Neural cell (in vitro differentiated cells): ENCODE measurements at regions not wholly inside any gene's neighbourhood (a gene's known extent, or its start where the extent isn't known, plus 50 kb on each side); places are given as distances from the start of the nearest gene placed in this dataset.

Source experiments
- EP300 ChIP-seq: fragments of 450-650 bp; conservative IDR thresholded peaks from 2 replicates; pipeline ENCODE4 v1.6.1; 2014; ENCODE audit warnings: antibody characterized with exemption, mild to moderate bottlenecking, moderate library complexity; ENCODE audit not compliant: poor library complexity, severe bottlenecking
- EZH2 ChIP-seq: fragments of 200-600, 300-800 bp; shearing (Covaris generic), sonication (generic); IDR thresholded peaks from 2 replicates; pipeline ENCODE4 v1.6.1; 2014; ENCODE audit warnings: antibody characterized with exemption, low read length, borderline replicate concordance, mild to moderate bottlenecking; ENCODE audit not compliant: insufficient read depth, poor library complexity, severe bottlenecking
- POLR2AphosphoS5 ChIP-seq: IDR thresholded peaks from 2 replicates; pipeline ENCODE4 v1.6.1; 2012
- RAD21 ChIP-seq: fragments of 450-650 bp; conservative IDR thresholded peaks from 2 replicates; pipeline ENCODE4 v1.6.1; 2014; ENCODE audit warnings: antibody characterized with exemption, mild to moderate bottlenecking, moderate library complexity
- TAF1 ChIP-seq: IDR thresholded peaks from 2 replicates; pipeline ENCODE4 v1.6.1; 2012; ENCODE audit warnings: low read depth
- TF ChIP-seq, protein P1 (sequence below): fragments of 450-650 bp; IDR thresholded peaks from 2 replicates; pipeline ENCODE4 v1.5.1; 2014; ENCODE audit warnings: antibody characterized with exemption, mild to moderate bottlenecking, moderate library complexity; ENCODE audit not compliant: poor library complexity, severe bottlenecking

- TF ChIP-seq, protein P1, sequence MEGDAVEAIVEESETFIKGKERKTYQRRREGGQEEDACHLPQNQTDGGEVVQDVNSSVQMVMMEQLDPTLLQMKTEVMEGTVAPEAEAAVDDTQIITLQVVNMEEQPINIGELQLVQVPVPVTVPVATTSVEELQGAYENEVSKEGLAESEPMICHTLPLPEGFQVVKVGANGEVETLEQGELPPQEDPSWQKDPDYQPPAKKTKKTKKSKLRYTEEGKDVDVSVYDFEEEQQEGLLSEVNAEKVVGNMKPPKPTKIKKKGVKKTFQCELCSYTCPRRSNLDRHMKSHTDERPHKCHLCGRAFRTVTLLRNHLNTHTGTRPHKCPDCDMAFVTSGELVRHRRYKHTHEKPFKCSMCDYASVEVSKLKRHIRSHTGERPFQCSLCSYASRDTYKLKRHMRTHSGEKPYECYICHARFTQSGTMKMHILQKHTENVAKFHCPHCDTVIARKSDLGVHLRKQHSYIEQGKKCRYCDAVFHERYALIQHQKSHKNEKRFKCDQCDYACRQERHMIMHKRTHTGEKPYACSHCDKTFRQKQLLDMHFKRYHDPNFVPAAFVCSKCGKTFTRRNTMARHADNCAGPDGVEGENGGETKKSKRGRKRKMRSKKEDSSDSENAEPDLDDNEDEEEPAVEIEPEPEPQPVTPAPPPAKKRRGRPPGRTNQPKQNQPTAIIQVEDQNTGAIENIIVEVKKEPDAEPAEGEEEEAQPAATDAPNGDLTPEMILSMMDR: no peak
- no peak for TF ChIP-seq EZH2
- no peak for TF ChIP-seq POLR2AphosphoS5
- TF ChIP-seq RAD21: no peak
- TF ChIP-seq EP300: no peak
- no peak for TF ChIP-seq TAF1
Measured at GRCh38 chr10:120656107-120656506, 195.1 kb upstream of the WDR11 start.
